NCI-H345 treated with DMSO at 0.1 percent for 48 hours (cell line): ENCODE measurements at regions not wholly inside any gene's neighbourhood (a gene's known extent, or its start where the extent isn't known, plus 50 kb on each side); places are given as distances from the start of the nearest gene placed in this dataset.

Experiments used
- DNase-seq: peaks from one replicate; lab custom pipeline; 2025; ENCODE audit not compliant: unreplicated experiment; lab: John Stamatoyannopoulos, UW

GRCh38 chr9:21657966-21658667 lies 144.3 kb upstream of the MTAP start:
- no peak for DNase-seq

DNA sequence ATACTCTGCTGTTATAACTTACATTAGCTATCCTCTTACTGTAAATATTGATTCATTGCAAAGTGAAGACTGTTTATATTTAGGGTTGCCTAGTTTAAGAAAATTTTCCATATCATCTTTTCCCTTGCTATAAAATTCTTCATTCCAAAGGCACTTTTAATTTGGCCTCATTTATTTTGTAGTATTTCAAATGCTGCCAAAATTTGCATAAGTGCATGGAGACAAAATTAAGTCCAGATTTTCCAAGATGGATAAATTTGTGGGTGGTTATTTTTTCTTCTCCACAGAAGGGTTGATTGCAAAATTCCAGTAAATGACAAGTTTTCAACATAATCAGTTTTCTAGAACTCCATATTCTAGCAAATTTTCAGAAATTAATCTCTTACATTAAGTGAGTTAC lies 141.5 kb upstream of the MTAP start:
- DNase-seq = no peak

DNA sequence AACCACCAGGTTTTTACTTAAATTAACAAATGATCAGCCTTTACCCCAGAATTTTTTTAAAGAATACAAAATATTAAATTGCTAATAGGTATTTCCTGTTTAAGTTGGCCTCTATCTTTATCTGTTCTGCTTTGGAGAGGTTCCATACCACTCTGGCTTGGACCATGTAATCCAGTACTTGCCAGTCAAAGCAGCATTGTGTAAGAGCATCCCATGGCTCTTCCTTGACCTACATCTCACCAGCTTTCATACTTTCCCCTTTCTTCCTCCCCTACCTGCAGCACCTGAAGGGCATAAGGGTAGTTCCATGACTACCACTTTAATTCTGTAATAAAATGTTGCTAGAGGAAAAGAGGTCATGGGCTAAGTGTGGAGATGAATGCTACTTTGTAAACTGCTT lies 140.8 kb upstream of the MTAP start:
- DNase-seq = no peak

GRCh38 chr9:21668516-21668915 lies 133.9 kb upstream of the MTAP start:
- no peak for DNase-seq

DNA sequence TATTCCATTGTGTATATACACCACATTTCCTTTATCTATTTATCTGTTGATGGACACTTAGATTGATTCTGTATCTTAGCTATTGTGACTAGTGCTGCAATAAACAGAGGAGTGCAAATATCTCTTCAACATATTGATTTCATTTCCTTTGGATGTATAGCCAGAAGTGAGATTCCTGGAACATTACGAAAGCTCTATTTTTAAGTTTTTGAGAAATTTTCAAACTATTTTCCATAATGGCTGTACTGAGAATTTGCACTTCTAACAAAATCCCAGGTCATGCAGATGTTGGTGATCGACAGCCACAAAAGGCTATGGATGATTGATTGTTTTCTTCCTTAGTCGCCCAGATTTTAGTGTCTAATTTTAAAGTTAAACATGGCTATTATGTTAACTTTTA lies 132.7 kb upstream of the MTAP start:
- DNase-seq = no peak

GRCh38 chr9:21670374-21670773 lies 132.1 kb upstream of the MTAP start:
- no peak for DNase-seq

- no peak for DNase-seq
These were observed 130.3 kb upstream of the MTAP start for GRCh38 chr9:21672140-21672539.

DNA sequence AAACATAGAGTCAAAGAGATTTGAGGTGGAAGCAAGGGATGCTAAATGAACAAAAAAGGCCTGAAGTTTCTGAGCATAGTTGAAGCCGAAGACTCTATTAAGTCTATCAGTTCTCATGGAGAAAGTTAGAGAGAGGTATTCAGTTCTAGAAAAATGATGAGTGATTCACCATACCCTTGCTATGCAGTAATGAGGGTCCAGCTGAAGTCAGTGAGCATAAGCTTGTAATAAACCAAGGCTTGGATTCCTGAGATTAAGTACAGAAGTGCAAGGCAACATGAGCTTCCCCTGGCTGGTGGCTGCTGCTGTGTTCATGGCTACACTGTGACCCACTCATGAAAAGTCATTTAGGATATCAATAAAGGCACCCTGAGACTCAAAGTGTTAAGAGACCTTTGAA lies 129.7 kb upstream of the MTAP start:
- DNase-seq = no peak

DNA sequence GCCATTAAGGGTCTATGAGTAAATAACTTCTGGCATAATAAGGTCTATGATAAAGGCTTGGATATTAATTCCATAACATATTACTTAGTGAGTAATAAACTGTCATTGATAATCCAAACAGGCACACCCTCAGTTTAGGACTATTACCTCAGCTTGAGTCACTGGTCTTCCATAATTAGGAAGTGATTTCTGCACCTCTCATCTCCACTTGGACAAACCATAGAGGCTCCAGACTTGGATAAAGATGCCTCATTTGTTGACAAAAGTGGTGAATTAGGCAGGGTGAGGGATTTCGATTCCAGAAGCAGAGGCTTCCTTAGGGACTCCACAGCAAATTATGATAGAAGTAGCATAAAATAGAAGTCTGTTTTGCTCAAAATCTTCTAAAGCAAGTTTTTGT lies 127.5 kb upstream of the MTAP start:
- no peak for DNase-seq

DNA sequence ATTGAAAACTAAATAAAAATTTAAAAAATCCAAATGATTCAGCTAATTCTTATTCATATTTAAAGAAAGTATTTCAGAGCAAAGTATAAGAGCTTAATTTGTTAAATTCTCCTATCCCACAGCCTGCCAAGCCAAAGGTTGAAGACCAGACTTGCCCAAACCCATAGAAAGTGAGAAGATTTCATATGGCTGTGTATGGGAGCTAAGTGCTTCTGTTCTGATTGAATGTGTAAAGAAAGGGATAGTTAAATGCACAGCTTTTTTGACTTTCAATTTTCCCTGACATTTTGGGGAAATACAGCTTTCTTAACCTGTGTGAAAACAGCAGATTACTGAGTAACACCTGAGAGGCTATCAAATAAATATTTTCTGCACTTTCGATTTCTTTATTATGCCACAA lies 125.0 kb upstream of the MTAP start:
- DNase-seq = no peak

DNA sequence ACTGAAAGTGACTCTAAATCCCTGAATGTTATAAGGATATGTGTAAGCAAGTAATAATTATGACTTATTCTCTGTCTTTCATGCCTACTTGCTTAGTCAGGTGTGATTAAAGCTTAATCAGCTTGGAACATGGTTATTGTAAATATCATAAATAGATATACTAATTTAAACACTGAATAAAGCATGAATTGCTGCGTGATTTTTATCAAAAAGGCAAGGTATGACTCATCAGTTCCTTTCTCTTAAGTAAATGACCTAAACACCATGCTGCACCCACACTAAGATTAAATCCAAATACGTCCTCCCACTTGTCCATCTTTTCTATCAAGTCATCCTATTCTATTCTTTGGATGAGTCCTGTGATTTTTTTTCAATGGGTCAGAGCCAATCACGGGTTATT lies 124.6 kb upstream of the MTAP start:
- DNase-seq = no peak

- no peak for DNase-seq
These were observed 123.0 kb upstream of the MTAP start for GRCh38 chr9:21679432-21679831.

DNA sequence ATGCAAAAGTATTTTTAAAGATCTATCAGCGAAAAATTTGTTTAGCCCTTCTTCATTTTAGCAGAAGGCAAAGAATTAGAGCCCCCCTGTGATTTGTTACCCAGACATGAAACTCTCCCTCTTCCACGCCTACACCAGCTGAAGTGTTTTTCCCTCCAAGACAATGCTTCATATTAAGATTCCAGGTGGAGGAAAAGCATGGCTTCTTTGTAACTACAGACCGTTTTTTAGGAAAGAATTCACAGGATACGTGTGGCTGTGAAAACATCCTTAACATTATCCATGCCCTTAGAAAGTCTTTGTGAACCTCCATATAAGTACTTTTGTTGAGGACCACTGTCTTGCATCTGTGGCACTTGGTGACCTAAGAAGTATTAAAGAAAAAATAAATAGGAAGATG lies 121.8 kb upstream of the MTAP start:
- no peak for DNase-seq

- DNase-seq = no peak
These were observed 120.8 kb upstream of the MTAP start for GRCh38 chr9:21681641-21682040.

DNA sequence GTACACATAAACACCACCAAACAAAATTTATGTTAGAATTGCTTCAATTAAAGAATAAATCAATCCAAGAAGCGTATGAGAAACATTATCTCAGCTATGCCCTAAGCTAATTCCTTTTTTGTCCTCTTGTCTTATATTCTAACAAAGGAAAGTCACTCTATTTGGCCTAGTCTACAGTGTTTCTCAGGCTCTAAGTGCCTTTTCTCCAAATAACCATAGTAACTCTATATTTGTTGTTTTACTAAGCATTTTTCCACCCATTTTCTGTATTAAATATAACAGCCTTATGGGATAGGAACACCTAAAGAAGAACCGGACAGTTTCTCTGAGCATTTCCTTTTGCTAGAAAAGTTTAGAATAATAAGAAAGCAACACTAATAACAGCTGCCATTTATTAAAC lies 120.1 kb upstream of the MTAP start:
- DNase-seq = no peak

GRCh38 chr9:21682981-21683380 lies 119.5 kb upstream of the MTAP start:
- no peak for DNase-seq

DNA sequence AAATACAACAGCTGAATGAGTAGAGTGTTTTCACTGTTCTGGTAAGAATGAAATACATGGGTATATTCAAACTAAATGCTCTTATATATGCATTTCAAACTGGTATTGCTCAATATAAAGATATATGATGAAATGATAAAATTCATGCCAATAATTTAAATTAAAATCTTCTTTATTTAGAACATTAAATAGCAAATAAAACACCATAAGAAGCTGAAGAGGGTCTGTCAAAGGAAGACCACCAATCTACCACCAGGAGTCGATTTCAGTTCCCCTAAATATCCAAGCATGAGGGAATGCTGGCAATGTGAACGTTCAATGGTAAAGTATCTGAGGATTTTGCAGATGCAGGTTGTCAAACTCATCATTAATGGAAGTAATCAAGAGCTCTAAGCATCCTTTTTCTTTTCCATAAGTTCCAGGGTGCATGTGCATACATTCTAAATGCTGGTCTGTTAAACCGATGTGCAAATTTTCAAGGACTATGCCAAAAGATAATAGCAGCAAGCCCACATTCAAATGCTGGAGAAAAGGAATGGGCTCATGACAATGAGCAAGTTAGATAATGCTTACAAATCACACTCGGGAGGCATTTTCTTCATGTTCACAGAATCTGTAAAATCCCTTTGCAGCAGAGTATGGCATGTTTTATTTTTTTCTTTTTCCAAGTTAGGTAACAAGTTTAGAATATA lies 118.8 kb upstream of the MTAP start:
- no peak for DNase-seq

GRCh38 chr9:21684231-21684630 lies 118.2 kb upstream of the MTAP start:
- no peak for DNase-seq

GRCh38 chr9:21684831-21685362 lies 117.5 kb upstream of the MTAP start:
- DNase-seq = no peak

- no peak for DNase-seq
These were observed 116.9 kb upstream of the MTAP start for GRCh38 chr9:21685502-21685901.

- no peak for DNase-seq
These were observed 115.7 kb upstream of the MTAP start for GRCh38 chr9:21686738-21687137.

GRCh38 chr9:21687351-21687750 lies 115.1 kb upstream of the MTAP start:
- no peak for DNase-seq
